GM13976 (cell line): ENCODE measurements at regions not wholly inside any gene's neighbourhood (a gene's known extent, or its start where the extent isn't known, plus 50 kb on each side); places are given as distances from the start of the nearest gene placed in this dataset.

Source experiments
- DNase-seq: peaks from one replicate; pipeline ENCODE4 v3.0.0; 2012; ENCODE audit warnings: low spot score
- in situ Hi-C: fragments of 300-500 bp; cut with MboI; formaldehyde crosslinking; loops from one replicate; pipeline ENCODE4 v1.12.0; 2022; ENCODE audit warnings: low sequenced_read_pairs, mixed read lengths, inconsistent platforms; ENCODE audit not compliant: unreplicated experiment
- TF ChIP-seq, protein P1 (sequence below): IDR thresholded peaks from 2 replicates; pipeline ENCODE4 v1.5.1; 2012; ENCODE audit warnings: borderline replicate concordance, mild to moderate bottlenecking; ENCODE audit not compliant: insufficient read depth; ENCODE audit errors: extremely low read depth, missing control alignments, control extremely low read depth

DNA sequence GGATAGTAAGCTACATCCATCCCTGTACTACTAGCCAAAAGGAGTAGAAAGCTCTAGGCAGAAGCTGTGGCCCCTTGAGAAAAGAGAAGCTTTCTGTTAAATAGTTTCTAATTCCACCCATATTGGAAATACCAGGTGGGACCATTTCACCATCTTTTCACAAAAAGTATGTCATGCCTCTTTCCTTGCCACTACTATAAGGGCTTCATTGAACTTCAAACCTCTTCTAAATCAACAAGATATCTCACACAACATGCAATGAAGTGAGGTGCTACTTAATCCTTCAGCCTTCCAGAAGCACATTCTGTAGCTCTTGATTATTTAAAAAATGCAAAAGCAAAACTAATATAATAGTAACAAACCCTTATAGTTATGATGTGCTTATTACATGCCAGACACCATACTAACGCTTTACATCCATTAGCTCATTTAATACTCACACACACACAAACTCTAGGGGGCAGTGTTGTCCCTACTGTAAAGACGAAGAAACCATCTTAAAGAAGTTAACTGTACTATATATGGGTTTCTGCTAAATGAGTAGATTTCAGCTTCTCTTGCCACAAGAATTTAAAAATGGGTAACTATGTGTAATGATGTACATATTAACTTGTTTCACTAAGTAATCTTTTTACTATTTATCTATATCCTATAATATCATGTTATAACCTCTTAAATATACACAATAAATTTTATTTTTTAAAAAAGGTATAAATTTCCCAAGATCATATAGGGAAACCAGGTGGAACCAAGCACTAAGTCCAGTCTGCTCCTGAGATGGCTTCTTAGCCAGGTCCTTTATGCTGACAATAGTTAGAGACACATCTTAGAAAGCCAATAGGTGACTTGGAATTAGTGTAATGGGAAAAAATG lies 124.4 kb downstream of the RPS29 start:
- DNase-seq = peak; percentile 34
- TF ChIP-seq, protein P1, sequence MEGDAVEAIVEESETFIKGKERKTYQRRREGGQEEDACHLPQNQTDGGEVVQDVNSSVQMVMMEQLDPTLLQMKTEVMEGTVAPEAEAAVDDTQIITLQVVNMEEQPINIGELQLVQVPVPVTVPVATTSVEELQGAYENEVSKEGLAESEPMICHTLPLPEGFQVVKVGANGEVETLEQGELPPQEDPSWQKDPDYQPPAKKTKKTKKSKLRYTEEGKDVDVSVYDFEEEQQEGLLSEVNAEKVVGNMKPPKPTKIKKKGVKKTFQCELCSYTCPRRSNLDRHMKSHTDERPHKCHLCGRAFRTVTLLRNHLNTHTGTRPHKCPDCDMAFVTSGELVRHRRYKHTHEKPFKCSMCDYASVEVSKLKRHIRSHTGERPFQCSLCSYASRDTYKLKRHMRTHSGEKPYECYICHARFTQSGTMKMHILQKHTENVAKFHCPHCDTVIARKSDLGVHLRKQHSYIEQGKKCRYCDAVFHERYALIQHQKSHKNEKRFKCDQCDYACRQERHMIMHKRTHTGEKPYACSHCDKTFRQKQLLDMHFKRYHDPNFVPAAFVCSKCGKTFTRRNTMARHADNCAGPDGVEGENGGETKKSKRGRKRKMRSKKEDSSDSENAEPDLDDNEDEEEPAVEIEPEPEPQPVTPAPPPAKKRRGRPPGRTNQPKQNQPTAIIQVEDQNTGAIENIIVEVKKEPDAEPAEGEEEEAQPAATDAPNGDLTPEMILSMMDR = peak; percentile 57
- in situ Hi-C loops = no loop called here

DNA sequence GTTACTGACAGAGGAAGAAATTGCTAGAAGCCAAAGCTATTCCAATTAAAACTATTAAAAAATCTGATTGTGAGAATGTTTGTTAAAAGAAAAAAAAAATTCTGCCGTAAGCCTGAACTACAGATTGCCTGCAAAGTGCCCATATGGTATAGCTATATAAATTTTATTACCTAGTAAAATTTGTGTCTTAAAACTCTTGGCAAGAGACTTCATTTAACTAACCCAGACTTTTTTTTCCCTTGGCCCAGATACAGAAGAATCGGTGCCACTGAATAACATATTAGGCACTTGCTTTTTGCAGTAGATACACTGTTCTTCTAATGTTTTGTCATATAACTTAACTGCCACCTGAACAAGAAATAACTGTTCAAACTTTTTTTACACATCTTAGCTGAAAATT lies 125.5 kb downstream of the RPS29 start:
- no peak for DNase-seq
- TF ChIP-seq, protein P1 = no peak
- in situ Hi-C loops = no loop called here

DNA sequence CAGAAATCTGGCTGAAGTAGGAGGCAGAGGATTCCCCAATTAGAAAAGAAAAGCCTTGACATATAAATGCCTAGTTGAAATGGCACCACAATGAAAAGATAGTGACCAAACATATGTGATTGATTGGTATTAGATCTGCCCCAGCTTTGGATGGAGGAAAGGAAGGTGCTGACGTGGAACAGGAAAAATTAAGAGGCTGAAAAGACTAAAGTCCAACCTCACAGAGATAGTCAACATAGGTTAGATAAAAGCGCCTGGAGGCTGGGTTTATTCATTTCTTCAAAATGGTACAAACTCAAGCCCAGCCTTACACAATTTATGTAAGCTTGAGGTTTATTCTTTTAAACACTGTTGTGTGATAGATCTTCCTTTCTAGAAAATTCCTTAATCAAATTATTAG lies 129.6 kb downstream of the RPS29 start:
- TF ChIP-seq, protein P1 = no peak
- in situ Hi-C loops = no loop called here
- DNase-seq = no peak

DNA sequence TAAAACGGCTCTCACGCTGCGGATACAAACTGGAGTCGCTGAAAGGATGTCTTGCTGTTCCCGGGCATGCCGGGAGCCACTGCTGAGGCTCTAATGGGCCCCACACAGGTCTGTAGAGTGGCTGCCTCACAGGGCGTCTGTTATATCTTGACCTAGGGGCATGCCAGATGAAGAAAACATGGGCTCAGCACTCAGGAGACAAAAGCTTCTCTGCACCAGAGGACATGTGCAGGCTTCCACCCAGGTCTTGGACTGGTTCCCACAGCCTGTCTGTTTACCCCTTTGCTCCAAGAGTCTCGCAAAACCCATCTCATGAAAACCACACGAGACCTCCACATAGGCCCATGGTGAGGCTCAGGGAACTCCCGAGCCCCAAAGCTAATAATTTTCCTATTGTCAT lies 134.2 kb downstream of the RPS29 start:
- TF ChIP-seq, protein P1 = no peak
- in situ Hi-C loops = no loop called here
- no peak for DNase-seq

DNA sequence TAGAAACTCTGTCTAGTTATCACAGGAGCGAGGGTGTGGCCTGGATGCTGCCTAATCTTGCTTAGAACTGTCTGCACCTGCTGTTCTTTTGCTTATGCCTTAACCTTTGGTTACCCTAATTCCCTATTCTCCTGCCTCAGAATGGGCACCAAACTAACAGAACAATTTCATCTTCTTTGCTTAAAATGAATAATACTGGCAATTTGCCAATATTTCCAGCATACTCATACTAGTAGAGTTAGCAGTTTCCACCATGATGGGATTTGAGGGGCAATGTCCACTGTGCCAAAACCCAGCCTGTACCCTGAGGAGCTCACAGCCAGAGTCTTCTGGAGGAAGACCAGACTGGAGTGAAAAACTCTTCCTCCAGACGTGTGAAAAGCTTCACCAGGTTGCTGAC lies 136.4 kb downstream of the RPS29 start:
- in situ Hi-C loops = no loop called here
- no peak for DNase-seq
- TF ChIP-seq, protein P1 = no peak

DNA sequence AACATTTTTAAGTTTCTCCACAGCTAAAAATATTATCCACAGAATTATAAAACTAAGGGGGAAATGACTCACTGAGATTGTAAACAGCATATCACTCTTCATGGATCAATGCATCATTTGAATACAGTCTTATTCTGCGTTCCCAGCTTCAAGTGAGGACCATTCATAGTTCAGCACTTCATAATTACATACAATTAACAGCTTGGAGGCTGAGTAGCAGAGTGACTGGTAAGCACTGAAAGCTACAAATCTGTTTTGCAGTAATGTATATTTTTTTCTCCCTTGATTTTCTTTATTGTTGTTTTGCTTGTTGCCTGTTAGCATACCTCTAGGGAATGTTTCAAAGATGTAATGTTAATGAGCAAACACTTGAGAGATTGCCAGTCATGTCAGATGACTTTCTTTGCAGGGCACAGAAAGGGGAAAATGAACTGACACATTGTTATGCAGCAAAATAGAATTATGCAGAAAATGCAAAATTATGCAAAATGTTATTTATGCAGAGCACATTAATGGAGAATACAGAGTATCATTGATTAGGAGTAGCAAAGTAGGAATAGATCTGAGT lies 138.6 kb downstream of the RPS29 start:
- in situ Hi-C loops = no loop called here
- no peak for DNase-seq

More for the DNA sequence above, 138.6 kb downstream of the RPS29 start:
- TF ChIP-seq, protein P1 = no peak
